Activated naive CD4-positive, alpha-beta T cell treated with anti-CD3 and anti-CD28 coated beads, Interleukin-2, amount 10 ng/mL, durations not matched to agents 7 days and 5 days (primary cell): ENCODE measurements at regions not wholly inside any gene's neighbourhood (a gene's known extent, or its start where the extent isn't known, plus 50 kb on each side); places are given as distances from the start of the nearest gene placed in this dataset.

ENCODE experiments used
- CTCF ChIA-PET: fragments of 350-600 bp; sonication (Branson Sonifier 250); formaldehyde crosslinking; loops from one replicate; lab custom pipeline; 2021; ENCODE audit warnings: antibody characterized with exemption; lab: Charles Lee
- DNase-seq: peaks from one replicate; pipeline ENCODE4 v3.0.0-alpha.2; 2020
- H3K27ac Mint-ChIP-seq: one replicate; pipeline ENCODE4 v1.8.0; 2021; ENCODE audit warnings: mild to moderate bottlenecking, moderate library complexity, mixed read lengths
- H3K27me3 Mint-ChIP-seq: one replicate; pipeline ENCODE4 v1.8.0; 2021; ENCODE audit warnings: mild to moderate bottlenecking, mixed read lengths
- H3K36me3 Mint-ChIP-seq: one replicate; pipeline ENCODE4 v1.8.0; 2021; ENCODE audit warnings: mixed read lengths
- H3K4me1 Mint-ChIP-seq: one replicate; pipeline ENCODE4 v1.8.0; 2021; ENCODE audit warnings: mixed read lengths
- H3K4me3 Mint-ChIP-seq: one replicate; pipeline ENCODE4 v1.8.0; 2021; ENCODE audit warnings: mild to moderate bottlenecking, moderate library complexity, mixed read lengths
- H3K9me3 Mint-ChIP-seq: one replicate; pipeline ENCODE4 v1.8.0; 2021; ENCODE audit warnings: mixed read lengths

DNA sequence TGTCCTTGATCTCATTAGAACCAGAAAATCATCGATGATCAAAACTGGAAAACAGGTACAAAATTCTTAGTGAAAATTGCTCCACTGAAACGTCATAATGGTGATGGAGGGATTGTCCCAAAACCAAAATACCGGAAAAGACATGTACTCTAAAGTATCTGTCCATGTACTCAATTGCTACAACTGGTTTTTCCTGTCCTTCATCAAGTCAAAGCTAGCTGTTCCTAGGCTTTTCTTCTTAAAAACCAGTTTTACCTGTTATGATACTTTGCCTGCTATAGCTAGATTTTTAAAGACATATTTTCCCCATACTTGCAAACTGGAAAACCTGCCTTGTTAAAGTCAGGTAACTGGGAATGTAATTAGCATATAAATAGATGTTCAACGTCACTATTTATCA, 50.5 kb upstream of the LRRC1 start:
- Mint-ChIP-seq H3K36me3 (no peaks in the 10 kb centered on the region), H3K9me3 (no peaks in the 10 kb centered on the region), H3K27me3 (no peaks in the 10 kb centered on the region), H3K4me3 (no peak overlapping the region), H3K27ac (no peak overlapping the region), H3K4me1 (peaks cover 13% of the 10 kb centered on the region)
- CTCF ChIA-PET = no interaction called here
- no peak for DNase-seq

- Mint-ChIP-seq H3K27ac (peak overlapping the region; percentile 8), H3K4me3 (no peak overlapping the region), H3K27me3 (no peaks in the 10 kb centered on the region), H3K9me3 (no peaks in the 10 kb centered on the region), H3K4me1 (peaks cover 13% of the 10 kb centered on the region), H3K36me3 (no peaks in the 10 kb centered on the region)
- peak; percentile 45 for DNase-seq
- CTCF ChIA-PET = interaction anchor here (0.7 to 2.6 kb wide), 3 partner anchors 12 to 572 kb away, joined by 3 to 15 read pairs (median 4); no protein-coding TSS in a partner anchor
Observed at GRCh38 chr6:53741034-53741823, 53.6 kb upstream of the LRRC1 start.

GRCh38 chr6:53737746-53738145, 57.1 kb upstream of the LRRC1 start:
- peaks cover 31% of the 10 kb centered on the region for H3K4me1 Mint-ChIP-seq
- no peaks in the 10 kb centered on the region for H3K9me3 Mint-ChIP-seq
- no peak overlapping the region for H3K4me3 Mint-ChIP-seq
- H3K36me3 Mint-ChIP-seq = no peaks in the 10 kb centered on the region
- peaks cover under 1% of the 10 kb centered on the region for H3K27me3 Mint-ChIP-seq
- no peak overlapping the region for H3K27ac Mint-ChIP-seq
- no peak for DNase-seq
- CTCF ChIA-PET = interaction anchor here (0.9 to 1.3 kb wide), 2 partner anchors 9 to 11 kb away, joined by 3 to 5 read pairs; no protein-coding TSS in a partner anchor

DNA sequence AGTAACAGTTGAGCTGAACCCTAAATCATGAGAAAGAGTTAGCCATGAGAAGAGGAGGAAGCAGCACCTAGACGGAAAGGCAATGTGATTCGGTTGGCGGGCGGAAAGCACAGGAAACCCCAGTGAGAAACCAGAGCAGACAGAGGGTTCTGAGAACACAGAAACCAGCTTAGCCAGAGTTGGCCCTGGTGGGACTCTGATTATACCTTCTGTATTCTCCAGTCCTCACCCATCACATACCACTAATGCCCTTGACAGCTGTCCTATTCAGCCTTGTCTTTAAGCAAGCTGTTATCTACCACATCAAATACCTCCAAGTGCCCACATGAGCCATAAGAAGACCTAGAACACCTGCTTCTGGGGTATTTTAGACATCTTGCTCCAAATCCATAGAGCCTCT, 58.9 kb upstream of the LRRC1 start:
- peak; percentile 51 for DNase-seq
- CTCF ChIA-PET = interaction anchor here (0.8 to 2.7 kb wide), 5 partner anchors 8 to 243 kb away, joined by 3 to 20 read pairs (median 5); no protein-coding TSS in a partner anchor
- Mint-ChIP-seq H3K36me3 (no peaks in the 10 kb centered on the region), H3K4me1 (peaks cover 30% of the 10 kb centered on the region), H3K9me3 (no peaks in the 10 kb centered on the region), H3K4me3 (no peak overlapping the region), H3K27me3 (peaks cover 10% of the 10 kb centered on the region), H3K27ac (peak overlapping the region; percentile 40)

DNA sequence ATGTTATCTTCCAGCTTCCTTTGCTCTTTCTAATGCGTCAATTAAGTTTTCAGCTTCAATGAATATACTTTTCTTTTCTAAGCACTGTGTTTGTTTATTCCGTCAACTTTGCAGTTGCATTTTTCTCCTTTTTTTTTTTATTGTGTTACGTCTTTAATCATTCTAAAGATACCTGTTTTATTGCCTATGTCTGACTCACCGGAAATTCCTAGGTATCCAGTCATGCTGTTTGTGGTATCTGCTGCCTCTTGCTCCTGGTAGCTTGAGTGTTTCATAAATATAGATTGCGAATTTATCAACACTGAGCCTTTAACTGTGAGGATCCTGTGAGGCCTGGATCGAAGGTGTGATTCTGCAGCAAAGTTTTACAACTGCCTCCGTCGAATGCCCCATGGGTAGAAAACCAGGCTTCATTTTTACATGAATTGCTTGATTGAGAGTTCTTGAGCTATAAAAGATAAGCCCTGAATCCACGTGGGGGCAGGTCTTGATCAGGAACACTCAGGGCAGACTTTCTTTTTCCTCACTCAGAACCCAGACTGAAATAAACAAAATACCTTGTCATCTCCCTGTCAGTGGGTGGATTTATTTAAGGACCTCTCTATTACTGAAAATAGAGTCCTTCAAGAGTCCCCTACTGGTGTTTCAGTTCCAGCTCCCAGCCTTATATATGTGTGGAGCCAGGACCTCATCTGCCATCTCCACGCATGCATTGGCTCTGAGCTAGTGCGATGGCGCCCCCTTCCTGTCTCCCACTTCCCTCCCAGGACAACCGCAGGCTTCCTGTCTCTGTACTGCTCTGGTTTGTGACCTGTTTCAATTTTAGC, 60.1 kb upstream of the LRRC1 start:
- no peak overlapping the region for H3K27ac Mint-ChIP-seq
- H3K4me1 Mint-ChIP-seq = peaks cover 28% of the 10 kb centered on the region
- H3K36me3 Mint-ChIP-seq = no peaks in the 10 kb centered on the region
- H3K4me3 Mint-ChIP-seq = no peak overlapping the region
- CTCF ChIA-PET = interaction anchor here (0.7 to 2.7 kb wide), 8 partner anchors 8 to 242 kb away, joined by 3 to 20 read pairs (median 3); no protein-coding TSS in a partner anchor
- DNase-seq = peak; percentile 52
- H3K9me3 Mint-ChIP-seq = no peaks in the 10 kb centered on the region
- H3K27me3 Mint-ChIP-seq = peaks cover 10% of the 10 kb centered on the region

DNA sequence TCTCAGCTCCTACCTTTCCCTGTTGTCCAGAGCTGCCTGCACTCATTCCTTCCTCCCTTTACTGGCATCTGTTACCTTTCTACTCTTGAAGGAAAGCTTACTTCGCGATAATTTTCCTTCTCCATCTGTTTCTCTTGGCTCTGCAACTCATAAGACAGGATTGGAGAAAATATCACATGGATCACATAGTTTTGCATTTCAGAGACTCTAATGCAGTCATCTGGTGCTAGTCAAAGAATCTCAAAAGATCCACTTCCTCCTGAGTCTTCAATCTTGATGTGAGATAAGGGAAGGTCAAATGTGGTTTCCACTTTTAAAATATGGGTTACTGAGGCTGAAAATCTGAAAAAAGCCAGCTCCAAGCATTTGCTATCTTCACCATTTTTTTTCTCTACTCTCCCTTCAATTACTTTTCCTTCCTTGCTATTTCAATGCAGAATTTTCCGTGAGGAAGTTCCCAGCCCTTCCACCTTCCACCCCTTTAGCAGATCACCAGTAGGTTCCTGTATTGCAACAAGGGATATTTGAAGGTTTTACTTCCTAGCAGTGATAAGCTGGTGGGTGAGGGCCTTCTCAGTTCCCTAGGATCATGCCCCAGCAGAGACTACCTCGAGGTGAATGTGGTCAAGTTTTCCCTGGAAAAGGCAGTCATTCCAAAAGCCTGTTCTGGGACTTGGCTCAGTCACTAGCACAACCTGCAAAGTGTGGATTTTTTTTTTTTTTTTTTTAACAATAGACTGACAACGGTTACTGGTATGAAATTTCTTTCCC, 62.8 kb upstream of the LRRC1 start:
- H3K9me3 Mint-ChIP-seq = no peaks in the 10 kb centered on the region
- CTCF ChIA-PET = interaction anchor here (5.5 to 11.5 kb wide), 2 partner anchors 14 to 238 kb away, joined by 54 to 134 read pairs; no protein-coding TSS in a partner anchor
- H3K27ac Mint-ChIP-seq = no peak overlapping the region
- no peaks in the 10 kb centered on the region for H3K36me3 Mint-ChIP-seq
- DNase-seq = no peak
- H3K27me3 Mint-ChIP-seq = peaks cover 20% of the 10 kb centered on the region
- H3K4me1 Mint-ChIP-seq = peaks cover 35% of the 10 kb centered on the region
- H3K4me3 Mint-ChIP-seq = no peak overlapping the region

GRCh38 chr6:53730767-53731166, 64.0 kb upstream of the LRRC1 start:
- H3K4me1 Mint-ChIP-seq = peaks cover 32% of the 10 kb centered on the region
- no peaks in the 10 kb centered on the region for H3K9me3 Mint-ChIP-seq
- H3K4me3 Mint-ChIP-seq = no peak overlapping the region
- H3K27me3 Mint-ChIP-seq = peaks cover 30% of the 10 kb centered on the region
- H3K27ac Mint-ChIP-seq = no peak overlapping the region
- no peaks in the 10 kb centered on the region for H3K36me3 Mint-ChIP-seq
- no peak for DNase-seq
- CTCF ChIA-PET = interaction anchor here (0.8 to 11.5 kb wide), 4 partner anchors 11 to 236 kb away, joined by 3 to 134 read pairs (median 34); no protein-coding TSS in a partner anchor

DNA sequence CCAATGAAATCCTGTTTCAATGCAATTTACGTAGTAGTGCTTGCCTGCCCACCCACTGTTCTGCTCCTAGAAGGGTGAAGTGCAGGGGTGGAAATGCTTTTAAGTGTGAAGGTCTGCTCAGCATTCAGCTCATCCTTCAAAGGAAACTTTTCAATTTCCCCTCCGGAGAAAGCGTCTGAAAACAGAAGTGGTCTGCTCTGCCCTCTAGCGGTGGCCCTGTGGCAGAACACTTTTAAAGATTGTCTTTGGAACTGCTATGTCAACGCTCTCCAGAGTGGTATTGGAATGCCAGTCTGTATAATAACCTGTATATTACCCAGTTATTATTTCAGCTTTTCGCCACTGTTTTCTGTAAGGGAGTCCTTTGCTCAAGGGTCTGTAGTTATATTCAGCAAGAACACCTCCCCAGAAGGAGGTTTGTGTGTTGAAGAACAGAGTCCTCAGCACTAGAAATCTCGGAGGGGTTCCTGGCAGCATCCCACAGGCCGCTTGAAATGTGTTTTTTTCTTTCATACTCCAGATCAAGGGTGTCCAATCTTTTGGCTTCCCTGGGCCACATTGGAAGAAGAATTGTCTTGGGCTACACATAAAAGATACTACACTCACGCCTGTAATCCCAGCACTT, 63.1 kb upstream of the KLHL31 start:
- Mint-ChIP-seq H3K4me1 (peaks cover 19% of the 10 kb centered on the region), H3K4me3 (no peak overlapping the region), H3K36me3 (no peaks in the 10 kb centered on the region), H3K9me3 (no peaks in the 10 kb centered on the region), H3K27me3 (peaks cover 43% of the 10 kb centered on the region), H3K27ac (no peak overlapping the region)
- CTCF ChIA-PET = interaction anchor here (0.7 to 11.5 kb wide), 27 partner anchors 7 to 560 kb away, joined by 3 to 134 read pairs (median 4); no protein-coding TSS in a partner anchor
- peak; percentile 69 for DNase-seq

DNA sequence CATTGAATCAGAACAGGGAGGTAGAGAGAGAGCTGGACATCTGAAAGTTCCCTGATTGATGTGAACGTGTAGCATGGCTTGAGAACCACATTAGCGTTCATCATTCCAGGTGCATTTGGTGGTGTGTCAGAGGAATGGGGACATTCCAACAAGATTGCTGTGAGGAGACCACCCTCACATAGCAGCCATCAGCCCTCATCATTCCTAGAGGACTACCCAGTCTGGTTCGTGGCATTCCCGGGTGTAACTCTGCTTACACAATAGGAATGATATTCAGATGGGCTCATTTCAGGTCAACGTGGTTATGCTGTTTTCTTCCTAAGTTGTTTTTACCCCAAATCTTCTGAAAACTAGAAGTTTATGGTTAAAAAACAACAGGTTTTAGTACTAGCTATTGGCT, 62.2 kb upstream of the KLHL31 start:
- Mint-ChIP-seq H3K27ac (no peak overlapping the region), H3K4me3 (no peak overlapping the region), H3K27me3 (peaks cover 48% of the 10 kb centered on the region), H3K9me3 (no peaks in the 10 kb centered on the region), H3K4me1 (peaks cover 19% of the 10 kb centered on the region), H3K36me3 (no peaks in the 10 kb centered on the region)
- CTCF ChIA-PET = interaction anchor here (0.7 to 11.5 kb wide), 20 partner anchors 8 to 559 kb away, joined by 3 to 134 read pairs (median 5); no protein-coding TSS in a partner anchor
- no peak for DNase-seq

DNA sequence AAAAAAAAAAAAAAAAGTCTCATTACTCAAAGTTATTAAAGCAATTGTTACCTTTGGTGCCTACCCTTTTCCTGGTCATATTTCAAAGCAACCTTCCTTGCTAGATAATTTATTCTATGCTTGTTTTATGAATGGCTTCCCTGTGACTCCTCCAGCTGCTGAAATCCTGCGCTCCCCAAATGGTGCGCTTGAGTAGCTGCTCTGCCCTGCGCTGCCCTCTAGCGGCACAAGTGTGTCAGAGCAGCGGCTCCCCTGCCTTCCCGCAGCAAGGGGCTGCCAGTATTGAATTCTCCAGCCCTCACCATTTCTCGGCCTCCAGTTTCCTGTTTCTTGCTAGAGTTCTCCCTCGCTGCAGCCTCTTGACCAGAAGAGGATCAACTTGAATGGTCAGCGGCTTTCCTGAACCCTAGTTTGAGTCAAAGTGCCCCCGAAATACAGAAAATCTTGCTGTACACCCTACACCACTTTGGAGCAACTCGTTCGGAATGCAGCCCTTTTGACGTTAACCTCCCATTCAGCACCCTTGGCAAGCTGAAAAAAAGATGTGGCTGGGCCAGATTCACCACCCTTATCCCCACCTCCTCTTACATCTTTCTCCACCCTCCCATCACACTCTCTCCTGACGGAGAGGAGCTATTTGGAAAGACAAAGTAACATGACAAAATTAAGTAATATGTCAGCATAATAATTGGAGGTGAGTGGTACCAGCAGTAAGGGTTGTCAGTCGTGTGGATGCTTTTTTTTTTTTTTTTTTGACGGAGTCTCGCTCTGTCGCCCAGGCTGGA, 60.4 kb upstream of the KLHL31 start:
- Mint-ChIP-seq H3K9me3 (no peaks in the 10 kb centered on the region), H3K27ac (no peak overlapping the region), H3K4me1 (peaks cover 9% of the 10 kb centered on the region), H3K4me3 (no peak overlapping the region), H3K27me3 (peaks cover 48% of the 10 kb centered on the region), H3K36me3 (no peaks in the 10 kb centered on the region)
- CTCF ChIA-PET = interaction anchor here (0.6 to 11.5 kb wide), 19 partner anchors 9 to 555 kb away, joined by 3 to 134 read pairs (median 4); no protein-coding TSS in a partner anchor
- DNase-seq = peak; percentile 80

DNA sequence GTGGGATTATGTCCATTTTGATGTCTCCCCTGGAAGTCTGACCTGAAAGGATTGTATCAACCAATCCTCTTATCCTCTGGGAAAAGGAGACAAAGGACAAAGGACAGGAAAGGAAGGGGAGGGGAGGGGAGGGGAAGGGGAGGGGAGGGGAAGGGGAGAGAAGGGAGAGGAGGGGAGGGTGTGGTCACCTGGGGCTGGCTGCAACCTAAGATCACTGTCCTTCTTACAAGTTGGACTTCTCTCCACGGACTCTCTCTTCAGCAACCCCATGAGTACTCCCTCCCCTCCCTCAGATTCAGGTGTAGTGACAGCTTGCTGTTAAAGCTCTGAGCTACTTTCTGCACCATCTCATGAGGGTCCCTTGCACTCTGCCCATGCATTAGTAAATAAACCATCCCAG, 58.9 kb upstream of the KLHL31 start:
- Mint-ChIP-seq H3K36me3 (no peaks in the 10 kb centered on the region), H3K4me1 (peaks cover 9% of the 10 kb centered on the region), H3K4me3 (no peak overlapping the region), H3K9me3 (no peaks in the 10 kb centered on the region), H3K27me3 (peaks cover 48% of the 10 kb centered on the region), H3K27ac (no peak overlapping the region)
- CTCF ChIA-PET = interaction anchor here (1.0 to 11.5 kb wide), 7 partner anchors 13 to 239 kb away, joined by 3 to 134 read pairs (median 4); no protein-coding TSS in a partner anchor
- no peak for DNase-seq

GRCh38 chr6:53723331-53723730, 57.8 kb upstream of the KLHL31 start:
- H3K27ac Mint-ChIP-seq = no peak overlapping the region
- H3K4me1 Mint-ChIP-seq = peaks cover 6% of the 10 kb centered on the region
- H3K27me3 Mint-ChIP-seq = peaks cover 44% of the 10 kb centered on the region
- H3K4me3 Mint-ChIP-seq = no peak overlapping the region
- no peaks in the 10 kb centered on the region for H3K9me3 Mint-ChIP-seq
- DNase-seq = no peak
- CTCF ChIA-PET = interaction anchor here (11.5 kb wide), 1 partner anchor 229 kb away, joined by 134 read pairs; no protein-coding TSS in a partner anchor
- no peaks in the 10 kb centered on the region for H3K36me3 Mint-ChIP-seq
